ENCODE measurements at regions not wholly inside any gene's neighbourhood (a gene's known extent, or its start where the extent isn't known, plus 50 kb on each side); places are given as distances from the start of the nearest gene placed in this dataset.

GRCh38 chr6:120994573-120994967 is 339.7 kb downstream of the TBC1D32 start:
- TF ChIP-seq CTCF (IDR thresholded peaks at IDR 0.05) (no peak), POLR2A (IDR thresholded peaks at IDR 0.05) (no peak)

Data from uterus (tissue), 2 donors.